Tibial artery (tissue), 4 donors: ENCODE measurements at regions not wholly inside any gene's neighbourhood (a gene's known extent, or its start where the extent isn't known, plus 50 kb on each side); places are given as distances from the start of the nearest gene placed in this dataset.

Experiments used
- DNase-seq, 2 donors: peaks; one replicate each; pipeline ENCODE4 v3.0.0-alpha.2; 2019
- H3K27ac ChIP-seq, 2 donors: fragments of 200-600 bp; sonication (generic) in 1 of 2; 1 replicate in 1 of 2; 2 replicates in 1 of 2; pipeline ENCODE4 v1.5.1; 2018 to 2019; ENCODE audit warnings: mild to moderate bottlenecking in 1 of 2
- H3K27me3 ChIP-seq, 2 donors: fragments of 200-600 bp; sonication (generic) in 1 of 2; one replicate each; pipeline versions ENCODE4 v1.5.1 to v1.6.0; 2016 to 2019
- H3K36me3 ChIP-seq, 3 donors: fragments of 200-600 bp; sonication (generic) in 2 of 3; one replicate each; pipeline ENCODE4 v1.5.1; 2016 to 2019; ENCODE audit warnings: mild to moderate bottlenecking in 2 of 3
- H3K4me1 ChIP-seq, 4 donors: fragments of 200-600 bp; sonication (generic) in 2 of 4; 1 replicate in 3 of 4; 2 replicates in 1 of 4; pipeline ENCODE4 v1.5.1; 2016 to 2019
- H3K4me3 ChIP-seq, 2 donors: fragments of 200-600 bp; sonication (generic) in 1 of 2; 1 replicate in 1 of 2; 2 replicates in 1 of 2; pipeline ENCODE4 v1.5.1; 2018 to 2019; ENCODE audit warnings: mild to moderate bottlenecking in 2 of 2
- H3K9me3 ChIP-seq, 3 donors: fragments of 200-600 bp; sonication (generic) in 1 of 3; one replicate each; pipeline ENCODE4 v1.5.1; 2016 to 2019
- CTCF ChIP-seq, 2 experiments: fragments of 200-600 bp in 1 of 2; fragments of 450-650 bp in 1 of 2; IDR thresholded peaks; one replicate each; pipeline ENCODE4 v1.5.1; 2017 to 2019; ENCODE audit warnings: antibody characterized with exemption in 2 of 2, mild to moderate bottlenecking in 1 of 2, moderate library complexity in 1 of 2
- intact Hi-C: fragments of 100-400 bp; cut with DNase I; formaldehyde crosslinking; loops from one replicate; pipeline ENCODE4 v1.15.0; 2023; ENCODE audit warnings: low total_unique reads

DNA sequence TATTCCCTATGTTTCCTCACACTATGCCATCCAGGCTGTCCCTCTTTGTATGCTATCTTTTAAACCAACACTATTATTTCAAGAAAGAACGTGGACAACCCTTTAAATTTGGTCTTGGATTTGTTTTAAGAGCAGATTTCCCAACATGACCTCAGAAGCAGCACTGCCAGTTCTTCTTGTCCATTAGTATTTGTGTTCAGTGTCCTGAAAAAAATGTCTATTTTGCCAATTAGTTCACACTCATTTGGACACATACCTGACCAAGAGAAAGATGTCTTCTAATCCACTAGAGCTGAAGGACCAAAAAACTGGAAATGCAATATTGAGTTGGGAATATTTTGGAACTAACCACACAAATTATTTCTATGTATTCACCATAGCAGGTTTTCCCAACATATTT, 223.2 kb upstream of the CNKSR2 start:
- peak in 1 of 2 donors; percentile 29 for DNase-seq
- Histone ChIP-seq H3K9me3 (no peaks in the 10 kb centered on the region), H3K27ac (no peak overlapping the region), H3K4me1 (peaks cover 0 to 9% (median 0%) of the 10 kb centered on the region in 4 donors), H3K4me3 (no peak overlapping the region), H3K36me3 (no peaks in the 10 kb centered on the region), H3K27me3 (no peaks in the 10 kb centered on the region)
- intact Hi-C loops = no loop called here
- no peak for TF ChIP-seq CTCF (IDR thresholded peaks at IDR 0.05)

GRCh38 chrX:21153033-21153432, 221.2 kb upstream of the CNKSR2 start:
- H3K4me1 ChIP-seq = peaks cover 0 to 9% (median 0%) of the 10 kb centered on the region in 4 donors
- H3K36me3 ChIP-seq = no peaks in the 10 kb centered on the region
- H3K4me3 ChIP-seq = no peak overlapping the region
- TF ChIP-seq CTCF (IDR thresholded peaks at IDR 0.05) = no peak
- intact Hi-C loops = no loop called here
- H3K27me3 ChIP-seq = no peaks in the 10 kb centered on the region
- no peaks in the 10 kb centered on the region for H3K9me3 ChIP-seq
- DNase-seq = no peak
- H3K27ac ChIP-seq = no peak overlapping the region

DNA sequence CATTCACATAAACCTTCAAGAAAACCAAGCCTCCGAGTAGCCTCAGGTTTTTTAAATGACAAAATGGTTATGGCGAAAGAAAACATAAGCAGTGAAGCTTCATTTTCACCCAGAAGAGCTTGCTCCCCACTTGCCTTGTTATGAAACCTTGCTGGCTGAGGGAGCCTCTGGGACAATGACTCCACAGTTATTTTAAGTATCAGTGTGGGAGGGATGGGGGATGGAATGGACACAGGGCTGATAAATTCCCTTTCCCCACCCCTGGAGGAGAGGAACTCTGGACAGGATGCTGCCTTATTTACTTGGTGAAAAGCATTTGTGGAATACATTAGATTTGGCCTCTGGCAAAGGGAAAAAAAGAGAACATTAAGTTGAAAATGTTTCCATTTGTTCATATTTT, 220.7 kb upstream of the CNKSR2 start:
- Histone ChIP-seq H3K4me1 (peaks cover 0 to 9% (median 0%) of the 10 kb centered on the region in 4 donors), H3K27me3 (no peaks in the 10 kb centered on the region), H3K9me3 (no peaks in the 10 kb centered on the region), H3K27ac (no peak overlapping the region), H3K36me3 (no peaks in the 10 kb centered on the region), H3K4me3 (no peak overlapping the region)
- peak in 1 of 2 donors; percentile 44 for DNase-seq
- TF ChIP-seq CTCF (IDR thresholded peaks at IDR 0.05) = no peak
- intact Hi-C loops = no loop called here

DNA sequence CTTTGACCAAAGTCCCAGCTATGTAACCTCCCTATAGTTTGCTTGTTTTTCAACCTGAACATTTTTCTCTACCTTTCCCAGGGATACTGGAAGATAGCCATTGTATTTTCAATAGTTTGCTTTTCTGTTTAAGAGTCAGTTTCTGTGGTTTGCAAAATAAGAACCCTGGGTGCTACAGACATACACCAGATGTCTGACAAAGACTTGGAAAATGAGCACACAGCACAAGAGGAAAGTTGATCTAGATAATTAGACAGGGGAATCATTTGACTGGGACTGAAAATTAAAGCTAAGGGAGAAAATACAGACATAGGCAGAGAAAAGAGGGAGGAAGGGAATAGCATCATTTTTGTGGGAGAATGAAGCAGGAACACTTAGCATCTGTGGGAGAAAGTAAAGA, 218.3 kb upstream of the CNKSR2 start:
- H3K4me1 ChIP-seq = peaks cover 0 to 9% (median 0%) of the 10 kb centered on the region in 4 donors
- H3K4me3 ChIP-seq = no peak overlapping the region
- H3K27me3 ChIP-seq = no peaks in the 10 kb centered on the region
- H3K27ac ChIP-seq = no peak overlapping the region
- TF ChIP-seq CTCF (IDR thresholded peaks at IDR 0.05) = no peak
- H3K36me3 ChIP-seq = no peaks in the 10 kb centered on the region
- H3K9me3 ChIP-seq = no peaks in the 10 kb centered on the region
- DNase-seq = no peak
- intact Hi-C loops = no loop called here

- no peaks in the 10 kb centered on the region for H3K9me3 ChIP-seq
These were observed 217.6 kb upstream of the CNKSR2 start for GRCh38 chrX:21156632-21157031.

More at GRCh38 chrX:21156632-21157031, 217.6 kb upstream of the CNKSR2 start:
- H3K36me3 ChIP-seq = no peaks in the 10 kb centered on the region
- no peak overlapping the region for H3K27ac ChIP-seq
- DNase-seq = no peak
- H3K4me1 ChIP-seq = peaks cover 0 to 9% (median 0%) of the 10 kb centered on the region in 4 donors
- TF ChIP-seq CTCF (IDR thresholded peaks at IDR 0.05) = no peak
- H3K27me3 ChIP-seq = no peaks in the 10 kb centered on the region
- intact Hi-C loops = no loop called here
- H3K4me3 ChIP-seq = no peak overlapping the region
